Liver (tissue), 8 donors: ENCODE measurements at regions not wholly inside any gene's neighbourhood (a gene's known extent, or its start where the extent isn't known, plus 50 kb on each side); places are given as distances from the start of the nearest gene placed in this dataset.

Experiments
- DNase-seq: peaks from one replicate; pipeline ENCODE4 v3.0.0-alpha.2; 2017; ENCODE audit warnings: low spot score
- H3K27ac ChIP-seq, 2 donors: one replicate each; pipeline ENCODE4 v1.7.0; 2013; ENCODE audit warnings: inconsistent platforms in 2 of 2, low read length in 2 of 2, control low read depth in 1 of 2, low read depth in 1 of 2, mild to moderate bottlenecking in 1 of 2
- H3K27me3 ChIP-seq, 4 donors: one replicate each; pipeline versions ENCODE4 v1.6.1 to v1.7.0; 2013; ENCODE audit warnings: low read length in 3 of 4, inconsistent platforms in 1 of 4, mild to moderate bottlenecking in 1 of 4, moderate library complexity in 1 of 4; ENCODE audit not compliant: control insufficient read depth in 4 of 4, insufficient read depth in 4 of 4
- H3K36me3 ChIP-seq, 4 donors: one replicate each; pipeline versions ENCODE4 v1.6.1 to v1.7.0; 2013; ENCODE audit warnings: low read length in 3 of 4, mild to moderate bottlenecking in 3 of 4, low read depth in 1 of 4, moderate library complexity in 1 of 4; ENCODE audit not compliant: control insufficient read depth in 4 of 4, insufficient read depth in 3 of 4
- H3K4me1 ChIP-seq, 4 donors: one replicate each; pipeline versions ENCODE4 v1.6.1 to v1.7.0; 2013; ENCODE audit warnings: low read length in 3 of 4, mild to moderate bottlenecking in 3 of 4, moderate library complexity in 1 of 4; ENCODE audit not compliant: control insufficient read depth in 4 of 4, insufficient read depth in 4 of 4
- H3K4me3 ChIP-seq, 3 donors: one replicate each; pipeline versions ENCODE4 v1.6.1 to v1.7.0; 2013; ENCODE audit warnings: low read length in 3 of 3, control low read depth in 1 of 3, low read depth in 1 of 3, mild to moderate bottlenecking in 1 of 3
- H3K9ac ChIP-seq, 2 donors: one replicate each; pipeline ENCODE4 v1.7.0; 2013; ENCODE audit warnings: low read length in 2 of 2, mild to moderate bottlenecking in 2 of 2, moderate library complexity in 2 of 2, control low read depth in 1 of 2, low read depth in 1 of 2
- H3K9me3 ChIP-seq, 4 donors: one replicate each; pipeline versions ENCODE4 v1.6.1 to v1.7.0; 2013; ENCODE audit warnings: low read length in 3 of 4; ENCODE audit not compliant: control insufficient read depth in 4 of 4
- EGR1 ChIP-seq, 2 donors: IDR thresholded peaks; 2 replicates each; pipeline ENCODE4 v1.6.1; 2016 to 2018; ENCODE audit warnings: antibody characterized with exemption in 2 of 2, low read depth in 2 of 2
- FOXA1 ChIP-seq: IDR thresholded peaks from 2 replicates; pipeline ENCODE4 v1.6.1; 2016; ENCODE audit warnings: antibody characterized with exemption
- FOXA2 ChIP-seq: IDR thresholded peaks from 2 replicates; pipeline ENCODE4 v1.6.1; 2016; ENCODE audit warnings: antibody characterized with exemption
- GABPA ChIP-seq, 2 donors: IDR thresholded peaks in 1 of 2; conservative IDR thresholded peaks in 1 of 2; 2 replicates each; pipeline ENCODE4 v1.6.1; 2016; ENCODE audit warnings: antibody characterized with exemption in 2 of 2, mild to moderate bottlenecking in 1 of 2, moderate library complexity in 1 of 2
- HNF4A ChIP-seq, 2 donors: conservative IDR thresholded peaks; 2 replicates each; pipeline ENCODE4 v1.6.1; 2016; ENCODE audit warnings: antibody characterized with exemption in 2 of 2, mild to moderate bottlenecking in 2 of 2
- HNF4G ChIP-seq: IDR thresholded peaks from 2 replicates; pipeline ENCODE4 v1.6.1; 2016; ENCODE audit warnings: antibody characterized with exemption
- JUND ChIP-seq, 2 donors: IDR thresholded peaks; 2 replicates each; pipeline ENCODE4 v1.6.1; 2016; ENCODE audit warnings: antibody characterized with exemption in 2 of 2
- NR2F2 ChIP-seq: IDR thresholded peaks from 2 replicates; pipeline ENCODE4 v1.6.1; 2016; ENCODE audit warnings: antibody characterized with exemption
- RAD21 ChIP-seq, 2 donors: IDR thresholded peaks; 2 replicates each; pipeline ENCODE4 v1.6.1; 2016; ENCODE audit warnings: antibody characterized with exemption in 2 of 2, mild to moderate bottlenecking in 2 of 2
- RXRA ChIP-seq, 2 donors: IDR thresholded peaks; 2 replicates each; pipeline ENCODE4 v1.6.1; 2017 to 2018; ENCODE audit warnings: antibody characterized with exemption in 2 of 2, mild to moderate bottlenecking in 1 of 2
- SP1 ChIP-seq: IDR thresholded peaks from 2 replicates; pipeline ENCODE4 v1.6.1; 2018; ENCODE audit warnings: antibody characterized with exemption, mild to moderate bottlenecking
- TAF1 ChIP-seq: conservative IDR thresholded peaks from 2 replicates; pipeline ENCODE4 v1.6.1; 2016; ENCODE audit warnings: antibody characterized with exemption, mild to moderate bottlenecking
- YY1 ChIP-seq: IDR thresholded peaks from 2 replicates; pipeline ENCODE4 v1.6.1; 2016; ENCODE audit warnings: antibody characterized with exemption, mild to moderate bottlenecking
- WGBS: extraction: QIAGEN DNeasy Blood & Tissue Kit; methylation state at CpG from one replicate; pipeline ENCODE4 v1.1.7; 2013; 5-methylcytosine and 5-hydroxymethylcytosine counted together
- TF ChIP-seq, protein P1 (sequence below): fragments of 150-350 bp; IDR thresholded peaks from 2 replicates; pipeline ENCODE4 v1.5.1; 2017; ENCODE audit warnings: improper control_type of control experiment, low read depth, low read length; ENCODE audit not compliant: missing input control
- TF ChIP-seq, protein P2 (sequence below): IDR thresholded peaks from 2 replicates; pipeline ENCODE4 v1.6.1; 2016; ENCODE audit warnings: antibody characterized with exemption, mild to moderate bottlenecking
- TF ChIP-seq, protein P3 (sequence below): IDR thresholded peaks from 2 replicates; pipeline ENCODE4 v1.6.1; 2016; ENCODE audit warnings: antibody characterized with exemption
- TF ChIP-seq, protein P4 (sequence below): IDR thresholded peaks from 2 replicates; pipeline ENCODE4 v1.6.1; 2016; ENCODE audit warnings: antibody characterized with exemption
- TF ChIP-seq, protein P5 (sequence below): IDR thresholded peaks from 2 replicates; pipeline ENCODE4 v1.6.1; 2016; ENCODE audit warnings: antibody characterized with exemption
- donor health status: healthy.
- donor health status: healthy.
- donor health status: healthy.
- donor health status: healthy.
- donor health status: healthy.

DNA sequence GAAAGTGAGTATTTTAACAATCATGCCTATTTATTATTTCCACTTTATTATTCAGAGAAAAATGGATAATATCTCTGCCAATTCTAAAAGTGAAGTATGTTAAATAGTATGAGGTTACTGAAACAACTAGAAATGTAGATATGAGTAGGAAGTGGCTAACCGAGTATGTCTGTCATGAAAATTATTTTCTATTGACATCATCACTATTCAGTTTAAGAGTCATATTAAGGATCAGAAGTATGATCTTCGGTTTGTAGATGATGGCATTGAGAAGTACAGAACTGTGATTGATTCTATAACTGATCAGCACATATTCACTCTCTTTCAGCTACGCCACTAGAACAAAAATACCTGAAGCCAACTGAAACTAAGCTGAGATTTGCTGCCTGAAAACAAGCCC, 146.4 kb upstream of the SLITRK5 start:
- Histone ChIP-seq H3K27me3 (peaks cover 0 to 6% (median 0%) of the 10 kb centered on the region in 4 donors), H3K4me1 (no peaks in the 10 kb centered on the region), H3K9ac (no peak overlapping the region), H3K4me3 (no peak overlapping the region), H3K27ac (no peak overlapping the region), H3K9me3 (no peaks in the 10 kb centered on the region), H3K36me3 (no peaks in the 10 kb centered on the region)
- no peak for TF ChIP-seq GABPA (IDR thresholded peaks at IDR 0.05 in 1 of 2, conservative IDR thresholded peaks at IDR 0.05 in 1 of 2)
- TF ChIP-seq, protein P1, sequence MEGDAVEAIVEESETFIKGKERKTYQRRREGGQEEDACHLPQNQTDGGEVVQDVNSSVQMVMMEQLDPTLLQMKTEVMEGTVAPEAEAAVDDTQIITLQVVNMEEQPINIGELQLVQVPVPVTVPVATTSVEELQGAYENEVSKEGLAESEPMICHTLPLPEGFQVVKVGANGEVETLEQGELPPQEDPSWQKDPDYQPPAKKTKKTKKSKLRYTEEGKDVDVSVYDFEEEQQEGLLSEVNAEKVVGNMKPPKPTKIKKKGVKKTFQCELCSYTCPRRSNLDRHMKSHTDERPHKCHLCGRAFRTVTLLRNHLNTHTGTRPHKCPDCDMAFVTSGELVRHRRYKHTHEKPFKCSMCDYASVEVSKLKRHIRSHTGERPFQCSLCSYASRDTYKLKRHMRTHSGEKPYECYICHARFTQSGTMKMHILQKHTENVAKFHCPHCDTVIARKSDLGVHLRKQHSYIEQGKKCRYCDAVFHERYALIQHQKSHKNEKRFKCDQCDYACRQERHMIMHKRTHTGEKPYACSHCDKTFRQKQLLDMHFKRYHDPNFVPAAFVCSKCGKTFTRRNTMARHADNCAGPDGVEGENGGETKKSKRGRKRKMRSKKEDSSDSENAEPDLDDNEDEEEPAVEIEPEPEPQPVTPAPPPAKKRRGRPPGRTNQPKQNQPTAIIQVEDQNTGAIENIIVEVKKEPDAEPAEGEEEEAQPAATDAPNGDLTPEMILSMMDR = no peak
- no peak for TF ChIP-seq SP1
- TF ChIP-seq HNF4A (conservative IDR thresholded peaks at IDR 0.05) = no peak
- TF ChIP-seq, protein P2, sequence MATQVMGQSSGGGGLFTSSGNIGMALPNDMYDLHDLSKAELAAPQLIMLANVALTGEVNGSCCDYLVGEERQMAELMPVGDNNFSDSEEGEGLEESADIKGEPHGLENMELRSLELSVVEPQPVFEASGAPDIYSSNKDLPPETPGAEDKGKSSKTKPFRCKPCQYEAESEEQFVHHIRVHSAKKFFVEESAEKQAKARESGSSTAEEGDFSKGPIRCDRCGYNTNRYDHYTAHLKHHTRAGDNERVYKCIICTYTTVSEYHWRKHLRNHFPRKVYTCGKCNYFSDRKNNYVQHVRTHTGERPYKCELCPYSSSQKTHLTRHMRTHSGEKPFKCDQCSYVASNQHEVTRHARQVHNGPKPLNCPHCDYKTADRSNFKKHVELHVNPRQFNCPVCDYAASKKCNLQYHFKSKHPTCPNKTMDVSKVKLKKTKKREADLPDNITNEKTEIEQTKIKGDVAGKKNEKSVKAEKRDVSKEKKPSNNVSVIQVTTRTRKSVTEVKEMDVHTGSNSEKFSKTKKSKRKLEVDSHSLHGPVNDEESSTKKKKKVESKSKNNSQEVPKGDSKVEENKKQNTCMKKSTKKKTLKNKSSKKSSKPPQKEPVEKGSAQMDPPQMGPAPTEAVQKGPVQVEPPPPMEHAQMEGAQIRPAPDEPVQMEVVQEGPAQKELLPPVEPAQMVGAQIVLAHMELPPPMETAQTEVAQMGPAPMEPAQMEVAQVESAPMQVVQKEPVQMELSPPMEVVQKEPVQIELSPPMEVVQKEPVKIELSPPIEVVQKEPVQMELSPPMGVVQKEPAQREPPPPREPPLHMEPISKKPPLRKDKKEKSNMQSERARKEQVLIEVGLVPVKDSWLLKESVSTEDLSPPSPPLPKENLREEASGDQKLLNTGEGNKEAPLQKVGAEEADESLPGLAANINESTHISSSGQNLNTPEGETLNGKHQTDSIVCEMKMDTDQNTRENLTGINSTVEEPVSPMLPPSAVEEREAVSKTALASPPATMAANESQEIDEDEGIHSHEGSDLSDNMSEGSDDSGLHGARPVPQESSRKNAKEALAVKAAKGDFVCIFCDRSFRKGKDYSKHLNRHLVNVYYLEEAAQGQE = no peak
- no peak for TF ChIP-seq RXRA (IDR thresholded peaks at IDR 0.05)
- no peak for TF ChIP-seq HNF4G
- no peak for TF ChIP-seq TAF1
- no peak for TF ChIP-seq YY1
- no peak for TF ChIP-seq FOXA2
- TF ChIP-seq, protein P3, sequence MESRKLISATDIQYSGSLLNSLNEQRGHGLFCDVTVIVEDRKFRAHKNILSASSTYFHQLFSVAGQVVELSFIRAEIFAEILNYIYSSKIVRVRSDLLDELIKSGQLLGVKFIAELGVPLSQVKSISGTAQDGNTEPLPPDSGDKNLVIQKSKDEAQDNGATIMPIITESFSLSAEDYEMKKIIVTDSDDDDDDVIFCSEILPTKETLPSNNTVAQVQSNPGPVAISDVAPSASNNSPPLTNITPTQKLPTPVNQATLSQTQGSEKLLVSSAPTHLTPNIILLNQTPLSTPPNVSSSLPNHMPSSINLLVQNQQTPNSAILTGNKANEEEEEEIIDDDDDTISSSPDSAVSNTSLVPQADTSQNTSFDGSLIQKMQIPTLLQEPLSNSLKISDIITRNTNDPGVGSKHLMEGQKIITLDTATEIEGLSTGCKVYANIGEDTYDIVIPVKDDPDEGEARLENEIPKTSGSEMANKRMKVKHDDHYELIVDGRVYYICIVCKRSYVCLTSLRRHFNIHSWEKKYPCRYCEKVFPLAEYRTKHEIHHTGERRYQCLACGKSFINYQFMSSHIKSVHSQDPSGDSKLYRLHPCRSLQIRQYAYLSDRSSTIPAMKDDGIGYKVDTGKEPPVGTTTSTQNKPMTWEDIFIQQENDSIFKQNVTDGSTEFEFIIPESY = no peak
- TF ChIP-seq RAD21 (IDR thresholded peaks at IDR 0.05) = no peak
- TF ChIP-seq NR2F2 = no peak
- TF ChIP-seq, protein P4, sequence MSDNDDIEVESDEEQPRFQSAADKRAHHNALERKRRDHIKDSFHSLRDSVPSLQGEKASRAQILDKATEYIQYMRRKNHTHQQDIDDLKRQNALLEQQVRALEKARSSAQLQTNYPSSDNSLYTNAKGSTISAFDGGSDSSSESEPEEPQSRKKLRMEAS = no peak
- no peak for TF ChIP-seq EGR1 (IDR thresholded peaks at IDR 0.05; ENCODE audit: low read depth in 2 of 2)
- TF ChIP-seq JUND (IDR thresholded peaks at IDR 0.05) = no peak
- no peak for TF ChIP-seq FOXA1
- TF ChIP-seq, protein P5, sequence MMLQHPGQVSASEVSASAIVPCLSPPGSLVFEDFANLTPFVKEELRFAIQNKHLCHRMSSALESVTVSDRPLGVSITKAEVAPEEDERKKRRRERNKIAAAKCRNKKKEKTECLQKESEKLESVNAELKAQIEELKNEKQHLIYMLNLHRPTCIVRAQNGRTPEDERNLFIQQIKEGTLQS = no peak
- no peak for DNase-seq
- WGBS = 76% methylated on average over 3 of the region's 3 CpGs
